GM12878 (cell line): ENCODE measurements at regions not wholly inside any gene's neighbourhood (a gene's known extent, or its start where the extent isn't known, plus 50 kb on each side); places are given as distances from the start of the nearest gene placed in this dataset.

Experiments
- ATAC-seq: fragments of 200-7000 bp; cut with Tn5 transposase; 3 replicates; pipeline ENCODE4 v1.9.1; 2020; ENCODE audit warnings: mild to moderate bottlenecking, moderate library complexity
- BruUV-seq: library from RNA; stranded (reverse); fragments of 400-500 nt; replicated peaks from 2 replicates; lab custom pipeline; 2021; lab: Mats Ljungman, UMichigan
- CTCF ChIA-PET: fragments of 300-600 bp; sonication (Branson Sonifier 250); formaldehyde crosslinking; extraction: SDS; loops from one replicate; lab custom pipeline; 2021; ENCODE audit warnings: inconsistent platforms; lab: Yijun Ruan, JAX
- POLR2A ChIA-PET: fragments of 350-600 bp; formaldehyde crosslinking; extraction: SDS; loops from one replicate; lab custom pipeline; 2021; ENCODE audit warnings: inconsistent platforms; lab: Charles Lee
- RAD21 ChIA-PET: fragments of 300-600 bp; sonication (Branson Sonifier 250); formaldehyde crosslinking; loops from one replicate; lab custom pipeline; 2023; ENCODE audit warnings: antibody characterized with exemption; ENCODE audit not compliant: unreplicated experiment; lab: Charles Lee
- SMC1A ChIA-PET: fragments of 300-600 bp; sonication (Branson Sonifier 250); formaldehyde crosslinking; loops from one replicate; lab custom pipeline; 2023; ENCODE audit not compliant: unreplicated experiment, uncharacterized antibody; lab: Charles Lee
- DNase-seq: peaks from one replicate; pipeline ENCODE4 v3.0.0-alpha.2; 2011; ENCODE audit warnings: low read depth, low spot score
- FAIRE-seq: peaks from 3 replicates; lab custom pipeline; 2011; peaks lifted over from hg19 to GRCh38; lab: Jason Lieb, UNC
- H2AFZ ChIP-seq: 2 replicates; pipeline ENCODE4 v1.6.0; 2011; ENCODE audit warnings: low read depth, low read length, control low read depth; ENCODE audit not compliant: control insufficient read depth
- H3K27ac ChIP-seq: 2 replicates; pipeline ENCODE4 v1.5.1; 2011; ENCODE audit warnings: control low read depth; ENCODE audit not compliant: control insufficient read depth, insufficient read depth
- H3K27me3 ChIP-seq, 2 experiments: replicated peaks in 1 of 2; 2 replicates each; pipeline versions ENCODE4 v1.6.0 to v1.6.1; 2011; ENCODE audit warnings: low read length in 1 of 2; ENCODE audit not compliant: control insufficient read depth in 2 of 2, insufficient read depth in 2 of 2
- H3K36me3 ChIP-seq, 2 experiments: 2 replicates each; pipeline ENCODE4 v1.5.1; 2011; ENCODE audit warnings: low read length in 1 of 2; ENCODE audit not compliant: control insufficient read depth in 2 of 2, insufficient read depth in 2 of 2
- H3K4me1 ChIP-seq: 2 replicates; pipeline ENCODE4 v1.6.1; 2011; ENCODE audit warnings: mild to moderate bottlenecking, low read length, moderate library complexity, mixed read lengths; ENCODE audit not compliant: control insufficient read depth, insufficient read depth
- H3K4me2 ChIP-seq: 2 replicates; pipeline ENCODE4 v1.6.0; 2011; ENCODE audit warnings: control low read depth; ENCODE audit not compliant: control insufficient read depth, insufficient read depth
- H3K4me3 ChIP-seq: fragments of 200-600 bp; sonication (generic); 2 replicates; pipeline ENCODE4 v1.5.1; 2016
- H3K79me2 ChIP-seq: 2 replicates; pipeline ENCODE4 v1.6.0; 2011; ENCODE audit warnings: low read length; ENCODE audit not compliant: control insufficient read depth, insufficient read depth
- H3K9ac ChIP-seq: 2 replicates; pipeline ENCODE4 v1.8.0; 2011; ENCODE audit warnings: low read length, control low read depth, mixed read lengths; ENCODE audit not compliant: control insufficient read depth, insufficient read depth
- H3K9me3 ChIP-seq: replicated peaks from 3 replicates; pipeline ENCODE4 v1.5.1; 2011; ENCODE audit warnings: mild to moderate bottlenecking, low read length; ENCODE audit not compliant: control insufficient read depth, insufficient read depth
- H4K20me1 ChIP-seq: 2 replicates; pipeline ENCODE4 v1.6.0; 2011; ENCODE audit not compliant: control insufficient read depth, insufficient read depth
- BRCA1 ChIP-seq: IDR thresholded peaks from 2 replicates; pipeline ENCODE4 v1.6.1; 2011; ENCODE audit warnings: low read depth, low read length, improper control_type of control experiment
- CBX5 ChIP-seq: sonication (generic); IDR thresholded peaks from 2 replicates; pipeline ENCODE4 v1.6.1; 2016; ENCODE audit warnings: low read depth, moderate library complexity, mild to moderate bottlenecking, inconsistent platforms
- POLR2AphosphoS2 ChIP-seq: IDR thresholded peaks from 2 replicates; pipeline ENCODE4 v1.6.1; 2011; ENCODE audit warnings: low read depth, mild to moderate bottlenecking, low read length, improper control_type of control experiment, moderate library complexity
- TARDBP ChIP-seq: IDR thresholded peaks from 2 replicates; pipeline ENCODE4 v1.6.1; 2016; ENCODE audit warnings: borderline replicate concordance
- ZNF622 ChIP-seq: fragments of 450-650 bp; IDR thresholded peaks from 2 replicates; pipeline ENCODE4 v1.6.1; 2017; ENCODE audit warnings: mild to moderate bottlenecking, inconsistent platforms
- WGBS: methylation state at CpG from one replicate; pipeline ENCODE4 v1.1.6; 2016; ENCODE audit warnings: low lambda C conversion rate; ENCODE audit not compliant: insufficient replicate concordance, insufficient coverage; ENCODE audit errors: missing lambda C conversion rate; 5-methylcytosine and 5-hydroxymethylcytosine counted together
- in situ Hi-C: fragments of 300-500 bp; cut with MboI; formaldehyde crosslinking; loops from 9 replicates; pipeline ENCODE4 v1.14.3; 2018; ENCODE audit warnings: mixed read lengths
- intact Hi-C: fragments of 100-400 bp; cut with micrococcal nuclease; formaldehyde crosslinking; loops from one replicate; pipeline ENCODE4 v1.14.2; 2022; ENCODE audit not compliant: unreplicated experiment
- TF ChIP-seq, protein P1 (sequence below): IDR thresholded peaks from 2 replicates; pipeline ENCODE4 v1.6.1; 2011; ENCODE audit warnings: low read depth, mild to moderate bottlenecking, low read length, moderate library complexity, borderline replicate concordance; ENCODE audit errors: extremely low read depth
- TF ChIP-seq, protein P2 (sequence below): fragments of 450-650 bp; IDR thresholded peaks from 2 replicates; pipeline ENCODE4 v1.6.1; 2016; ENCODE audit warnings: mild to moderate bottlenecking, moderate library complexity, borderline replicate concordance

DNA sequence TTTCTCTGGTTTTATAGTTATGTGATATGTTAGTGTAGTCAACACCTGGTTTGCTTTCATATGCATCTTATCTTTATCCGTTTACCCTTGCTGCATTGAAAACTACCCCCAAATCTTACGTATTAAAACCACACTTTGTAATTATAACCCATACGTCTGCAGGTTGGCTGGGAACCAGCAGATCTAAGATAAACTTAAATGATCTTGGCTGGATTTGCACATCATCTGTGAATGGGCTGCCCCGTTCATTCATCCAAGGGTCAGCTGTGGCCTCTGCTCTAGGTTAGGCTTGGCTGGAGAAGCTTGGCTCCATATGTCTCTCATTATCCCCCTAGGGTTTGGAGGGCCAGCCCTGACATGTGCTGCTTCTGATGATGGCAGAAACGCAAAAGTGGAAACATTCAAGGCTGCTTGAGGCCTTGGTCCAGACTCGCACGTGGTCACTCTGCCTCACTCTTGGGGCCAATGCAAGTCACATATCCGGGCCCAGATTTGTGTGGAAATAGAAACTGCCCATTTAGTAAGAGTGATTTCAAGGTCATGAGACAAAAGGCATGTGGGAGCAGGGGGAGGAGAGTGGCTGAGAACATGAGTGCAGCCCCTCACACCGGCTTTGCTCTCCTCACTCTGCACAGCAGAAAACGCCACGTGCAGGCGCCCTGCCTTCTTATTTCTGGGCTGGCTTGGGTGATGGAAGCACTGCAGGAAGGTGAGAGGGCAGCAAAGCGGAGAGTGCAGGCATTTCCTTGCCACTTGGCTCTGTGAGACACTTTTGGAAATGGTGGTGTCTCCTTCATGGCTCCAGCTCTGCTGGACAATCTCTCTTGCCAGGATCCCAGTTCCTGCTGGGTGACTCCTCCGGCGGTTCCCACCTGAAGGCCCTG lies 553.8 kb downstream of the GLRX3 start:
- ATAC-seq: no peak
- Histone ChIP-seq H2AFZ (no peak overlapping the region), H3K4me3 (no peak overlapping the region), H3K27ac (no peak overlapping the region), H3K9ac (no peak overlapping the region), H3K36me3 (no peaks in the 10 kb centered on the region), H3K9me3 (no peaks in the 10 kb centered on the region), H3K79me2 (no peaks in the 10 kb centered on the region), H3K4me2 (no peak overlapping the region), H3K27me3 (no peaks in the 10 kb centered on the region), H3K4me1 (no peaks in the 10 kb centered on the region), H4K20me1 (no peaks in the 10 kb centered on the region)
- ChIA-PET POLR2A (no interaction called here), RAD21 (no interaction called here), SMC1A (interaction anchor here (1.4 kb wide), 1 partner anchor 12 kb away, joined by 3 read pairs; no protein-coding TSS in a partner anchor), CTCF (no interaction called here)
- no peak for DNase-seq
- BruUV-seq: no TSS peak
- TF ChIP-seq ZNF622 (no peak), TARDBP (no peak), POLR2AphosphoS2 (no peak), CBX5 (no peak), BRCA1 (no peak)
- TF ChIP-seq, protein P1, sequence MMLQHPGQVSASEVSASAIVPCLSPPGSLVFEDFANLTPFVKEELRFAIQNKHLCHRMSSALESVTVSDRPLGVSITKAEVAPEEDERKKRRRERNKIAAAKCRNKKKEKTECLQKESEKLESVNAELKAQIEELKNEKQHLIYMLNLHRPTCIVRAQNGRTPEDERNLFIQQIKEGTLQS: no peak
- TF ChIP-seq, protein P2, sequence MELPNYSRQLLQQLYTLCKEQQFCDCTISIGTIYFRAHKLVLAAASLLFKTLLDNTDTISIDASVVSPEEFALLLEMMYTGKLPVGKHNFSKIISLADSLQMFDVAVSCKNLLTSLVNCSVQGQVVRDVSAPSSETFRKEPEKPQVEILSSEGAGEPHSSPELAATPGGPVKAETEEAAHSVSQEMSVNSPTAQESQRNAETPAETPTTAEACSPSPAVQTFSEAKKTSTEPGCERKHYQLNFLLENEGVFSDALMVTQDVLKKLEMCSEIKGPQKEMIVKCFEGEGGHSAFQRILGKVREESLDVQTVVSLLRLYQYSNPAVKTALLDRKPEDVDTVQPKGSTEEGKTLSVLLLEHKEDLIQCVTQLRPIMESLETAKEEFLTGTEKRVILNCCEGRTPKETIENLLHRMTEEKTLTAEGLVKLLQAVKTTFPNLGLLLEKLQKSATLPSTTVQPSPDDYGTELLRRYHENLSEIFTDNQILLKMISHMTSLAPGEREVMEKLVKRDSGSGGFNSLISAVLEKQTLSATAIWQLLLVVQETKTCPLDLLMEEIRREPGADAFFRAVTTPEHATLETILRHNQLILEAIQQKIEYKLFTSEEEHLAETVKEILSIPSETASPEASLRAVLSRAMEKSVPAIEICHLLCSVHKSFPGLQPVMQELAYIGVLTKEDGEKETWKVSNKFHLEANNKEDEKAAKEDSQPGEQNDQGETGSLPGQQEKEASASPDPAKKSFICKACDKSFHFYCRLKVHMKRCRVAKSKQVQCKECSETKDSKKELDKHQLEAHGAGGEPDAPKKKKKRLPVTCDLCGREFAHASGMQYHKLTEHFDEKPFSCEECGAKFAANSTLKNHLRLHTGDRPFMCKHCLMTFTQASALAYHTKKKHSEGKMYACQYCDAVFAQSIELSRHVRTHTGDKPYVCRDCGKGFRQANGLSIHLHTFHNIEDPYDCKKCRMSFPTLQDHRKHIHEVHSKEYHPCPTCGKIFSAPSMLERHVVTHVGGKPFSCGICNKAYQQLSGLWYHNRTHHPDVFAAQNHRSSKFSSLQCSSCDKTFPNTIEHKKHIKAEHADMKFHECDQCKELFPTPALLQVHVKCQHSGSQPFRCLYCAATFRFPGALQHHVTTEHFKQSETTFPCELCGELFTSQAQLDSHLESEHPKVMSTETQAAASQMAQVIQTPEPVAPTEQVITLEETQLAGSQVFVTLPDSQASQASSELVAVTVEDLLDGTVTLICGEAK: no peak
- WGBS: 21% methylated on average over 15 of the region's 15 CpGs
- intact Hi-C loops: no loop called here
- no peak for FAIRE-seq
- in situ Hi-C loops: no loop called here
